GM21367 (cell line): ENCODE measurements at regions not wholly inside any gene's neighbourhood (a gene's known extent, or its start where the extent isn't known, plus 50 kb on each side); places are given as distances from the start of the nearest gene placed in this dataset.
"Not testable (repeated sequence)": the region's sequence is repeated elsewhere in the genome, so short reads cannot be mapped to it uniquely, and the experiment has no call there.

Source experiments
- ATAC-seq: cut with Tn5 transposase; IDR thresholded peaks from one replicate; pipeline ENCODE4 v1.9.1; 2021; ENCODE audit not compliant: unreplicated experiment

- ATAC-seq = no peak
These were observed 515.4 kb downstream of the ZNF674 start for GRCh38 chrX:46029777-46030176.

- no peak for ATAC-seq
These were observed 528.9 kb downstream of the ZNF674 start for GRCh38 chrX:46016296-46016695.

DNA sequence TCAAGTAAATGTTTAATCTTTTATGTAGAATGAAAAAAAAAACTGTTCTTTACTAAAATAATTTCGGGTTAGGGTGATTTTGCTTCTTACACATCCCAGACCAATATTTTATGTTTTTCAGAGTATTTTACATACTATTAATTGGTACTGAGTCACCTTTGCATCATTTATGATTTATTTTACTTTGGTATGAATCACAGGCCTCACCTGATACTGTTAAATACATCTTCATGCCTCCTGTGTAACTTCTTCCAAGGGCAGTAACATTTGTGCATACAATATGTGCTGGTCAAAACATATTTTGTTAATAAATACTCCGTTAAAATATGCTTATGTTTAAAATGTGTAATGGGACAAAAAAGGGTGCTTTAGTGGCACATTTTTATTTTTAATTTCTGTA lies 529.6 kb downstream of the ZNF674 start:
- no peak for ATAC-seq

- ATAC-seq = no peak
These were observed 552.7 kb downstream of the ZNF674 start for GRCh38 chrX:45992402-45993123.

GRCh38 chrX:45986971-45987370 lies 558.2 kb downstream of the ZNF674 start:
- no peak for ATAC-seq

DNA sequence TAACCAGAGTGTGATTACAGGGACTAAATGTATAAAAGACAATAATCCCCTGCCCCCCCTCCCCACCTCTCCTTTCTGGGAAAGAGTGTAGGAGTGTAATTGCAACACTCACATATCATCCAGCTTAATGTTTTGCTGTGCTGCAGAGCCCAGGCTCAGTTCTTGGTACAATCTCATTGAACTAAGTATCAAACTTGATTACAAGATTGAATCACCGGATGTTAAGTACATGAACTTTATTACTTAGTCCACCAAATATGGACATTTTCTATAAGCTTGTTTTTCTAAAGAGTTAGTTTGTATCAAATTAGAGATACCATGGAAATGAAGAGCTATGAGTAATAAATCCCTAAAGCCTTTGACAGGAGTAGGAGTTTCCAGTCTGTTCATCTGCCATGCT lies 559.1 kb downstream of the ZNF674 start:
- ATAC-seq = no peak

- not testable (repeated sequence) for ATAC-seq
These were observed 562.1 kb downstream of the ZNF674 start for GRCh38 chrX:45982958-45983727.

DNA sequence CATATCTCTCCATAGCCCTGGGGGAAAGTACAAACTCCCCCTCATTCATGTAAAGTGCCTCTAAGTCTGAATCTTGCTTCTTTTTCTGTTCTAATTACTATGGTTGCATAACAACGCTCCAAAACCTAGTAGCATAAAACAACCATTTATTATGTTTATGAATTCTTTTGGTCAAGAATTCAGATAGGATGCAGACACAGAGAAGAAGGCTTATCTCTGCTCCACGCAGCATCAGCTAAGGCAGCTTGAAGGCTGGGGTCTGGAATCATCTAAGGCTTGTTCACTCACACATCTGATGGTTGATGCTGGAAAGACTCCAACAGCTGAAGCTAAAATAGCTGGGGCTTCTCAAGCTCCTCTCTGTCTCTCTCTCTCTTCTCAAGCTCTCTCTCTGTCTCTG lies 564.5 kb downstream of the ZNF674 start:
- no peak for ATAC-seq

DNA sequence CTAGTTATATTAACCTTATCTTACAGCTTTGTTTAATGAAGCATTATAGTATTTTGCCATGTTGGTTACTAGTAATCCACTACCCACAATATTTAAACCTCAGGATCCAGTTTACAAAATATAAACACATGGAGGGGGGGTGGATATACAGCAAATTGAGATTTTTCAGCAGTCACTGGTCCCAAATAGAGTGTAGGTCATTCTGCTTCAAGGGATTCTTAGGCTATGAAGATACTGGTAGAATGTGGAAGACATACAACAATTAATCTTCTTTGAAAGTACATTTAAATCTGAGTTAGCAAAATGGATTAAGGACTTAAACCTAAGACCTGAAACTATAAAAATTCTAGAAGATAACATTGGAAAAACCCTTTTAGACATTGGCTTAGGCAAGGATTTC lies 569.6 kb downstream of the ZNF674 start:
- no peak for ATAC-seq

GRCh38 chrX:45972636-45973035 lies 572.6 kb downstream of the ZNF674 start:
- ATAC-seq = no peak

DNA sequence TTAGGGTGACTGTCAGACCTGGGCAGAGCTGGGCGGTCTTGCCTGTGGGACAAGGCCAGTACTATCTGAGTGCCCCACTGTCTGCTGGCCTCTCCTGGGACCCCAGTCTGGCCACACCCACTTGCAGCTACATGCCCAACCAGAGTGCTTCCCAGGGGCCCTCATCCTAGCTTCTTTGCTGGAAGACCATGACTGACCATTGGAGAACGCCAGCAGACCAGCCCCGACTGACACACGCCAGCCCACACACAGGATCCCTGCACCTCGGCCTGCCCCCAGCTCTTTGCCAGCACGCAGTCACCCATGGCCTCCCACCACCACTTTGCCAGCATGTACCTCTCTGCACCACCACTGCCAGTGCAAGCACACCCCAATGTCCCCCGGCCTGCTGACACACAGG lies 585.7 kb downstream of the ZNF674 start:
- no peak for ATAC-seq

GRCh38 chrX:45956191-45956870 lies 588.9 kb downstream of the ZNF674 start:
- ATAC-seq = no peak

- ATAC-seq = no peak
These were observed 589.6 kb downstream of the ZNF674 start for GRCh38 chrX:45955661-45956060.

- ATAC-seq = no peak
These were observed 591.2 kb downstream of the ZNF674 start for GRCh38 chrX:45954026-45954425.

DNA sequence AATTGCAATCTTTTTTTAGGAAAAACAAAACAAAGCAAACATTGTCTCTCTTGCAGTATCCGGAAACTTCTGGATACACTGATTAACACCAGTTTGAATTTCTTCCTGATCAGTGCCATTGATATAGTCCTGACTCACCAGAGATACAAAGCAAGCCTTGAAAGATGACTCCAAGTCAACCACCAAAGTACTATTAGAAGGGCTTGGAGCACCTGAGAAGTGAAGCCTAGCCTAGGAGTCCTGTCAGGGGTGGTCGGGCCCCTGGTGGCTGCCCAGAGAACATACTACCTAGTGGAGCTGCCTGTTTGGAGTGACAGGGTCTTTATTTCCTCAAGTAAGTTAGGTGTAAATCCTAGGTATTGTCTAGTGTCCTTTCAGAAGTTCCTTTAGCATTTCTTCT lies 593.2 kb downstream of the ZNF674 start:
- ATAC-seq = no peak

DNA sequence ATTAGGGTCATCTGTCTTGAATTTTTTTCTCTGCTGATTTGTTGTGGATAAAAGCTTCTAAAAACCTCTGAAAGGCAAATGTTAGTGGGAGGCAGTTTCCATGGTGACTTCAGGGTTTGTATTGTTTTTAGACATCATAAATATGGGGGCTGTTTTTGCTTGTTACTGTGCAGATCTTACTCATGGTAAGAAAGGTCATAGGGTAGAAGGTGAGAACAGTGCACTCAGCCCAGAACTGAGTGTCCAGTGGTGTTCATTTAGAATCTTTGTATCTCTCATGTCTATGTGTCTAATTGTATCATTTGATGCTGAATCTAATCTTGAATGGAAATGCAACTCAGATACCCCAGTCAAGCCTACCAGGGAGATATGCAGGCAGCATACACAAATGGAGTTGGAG lies 609.8 kb downstream of the ZNF674 start:
- no peak for ATAC-seq

- ATAC-seq = no peak
These were observed 632.9 kb downstream of the ZNF674 start for GRCh38 chrX:45912316-45912715.

- ATAC-seq = no peak
These were observed 637.4 kb downstream of the ZNF674 start for GRCh38 chrX:45907786-45908185.

GRCh38 chrX:45903781-45904201 lies 641.4 kb downstream of the ZNF674 start:
- no peak for ATAC-seq

- no peak for ATAC-seq
These were observed 644.2 kb downstream of the ZNF674 start for GRCh38 chrX:45900766-45901615.
